ENCODE measurements at regions not wholly inside any gene's neighbourhood (a gene's known extent, or its start where the extent isn't known, plus 50 kb on each side); places are given as distances from the start of the nearest gene placed in this dataset.

- DNase-seq (peak in 2 of 3 donors; percentile 98 to 99), ATAC-seq (no peak)
- no peak for TF ChIP-seq CTCF (IDR thresholded peaks at IDR 0.05)
- intact Hi-C loops (cut with DNase I, micrococcal nuclease) = loop anchor here (5.0 to 10.0 kb wide), 3 partner anchors 96 to 114 kb away; partner anchors contain the start of gene SERTAD2 (in 2 of the 2)
- H3K4me1 ChIP-seq (ENCODE audit: low read depth) = peaks cover 5% of the 10 kb centered on the region
- H3K36me3 ChIP-seq (ENCODE audit: low read depth) = peaks cover 4% of the 10 kb centered on the region
- H3K4me3 ChIP-seq = peak overlapping the region; percentile 69
- H3K9me3 ChIP-seq = no peaks in the 10 kb centered on the region
These were observed 97.1 kb upstream of the SERTAD2 start for GRCh38 chr2:64750817-64751285.

DNA sequence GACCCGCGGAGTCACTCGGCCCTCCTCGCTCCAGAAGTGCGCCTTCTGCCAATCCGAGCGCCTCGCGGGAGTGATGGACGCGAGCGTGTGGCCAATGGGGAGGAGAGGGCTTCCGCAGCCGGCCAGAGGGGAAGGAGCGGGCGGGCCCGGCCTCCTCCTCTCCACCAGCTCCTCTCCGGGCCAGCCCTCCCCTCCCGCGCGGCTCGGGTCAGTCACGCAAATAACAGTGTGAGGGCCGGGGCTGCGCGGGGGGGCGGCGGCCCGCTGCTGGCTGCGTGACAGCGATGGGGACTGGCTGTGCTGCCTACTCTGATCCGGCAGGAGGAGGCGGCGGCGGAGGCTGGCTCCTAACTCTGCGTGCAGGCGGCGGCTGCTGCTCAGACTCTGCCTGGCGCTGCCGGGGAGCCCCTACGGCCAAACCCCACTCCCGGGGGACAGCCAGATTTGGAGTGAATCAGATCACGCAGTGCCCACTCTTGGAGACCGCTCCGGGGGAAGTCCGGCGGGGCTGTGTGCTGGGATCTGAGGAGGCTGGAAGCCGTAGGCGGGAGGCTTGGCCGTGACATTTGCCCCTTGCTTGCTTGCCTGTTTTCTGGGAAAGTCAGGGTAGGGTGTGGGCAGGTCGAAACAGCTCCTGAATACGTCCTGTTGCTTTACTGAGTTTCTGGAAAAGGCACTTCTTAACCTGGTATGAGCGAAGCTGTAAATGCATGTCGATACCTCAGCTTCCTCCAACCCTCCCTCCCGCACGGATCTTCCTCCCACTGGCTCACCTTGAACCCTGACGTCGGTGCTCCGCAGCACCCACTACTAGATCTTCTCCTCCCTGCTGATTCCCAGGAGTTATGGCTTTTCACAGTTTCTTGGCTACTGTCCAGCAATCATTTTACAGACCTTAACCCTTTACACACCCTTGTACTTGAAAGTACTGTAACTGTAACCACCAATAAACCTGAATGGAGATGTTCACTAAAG, 97.9 kb upstream of the SERTAD2 start:
- ATAC-seq (peak; percentile 89), DNase-seq (peak; percentile 80 to 100 (median 82))
- intact Hi-C loops (cut with DNase I, micrococcal nuclease) = loop anchor here (5.0 to 10.0 kb wide), 3 partner anchors 97 to 113 kb away; partner anchors contain the start of gene SERTAD2 (in 2 of the 2)
- no peak for TF ChIP-seq CTCF (IDR thresholded peaks at IDR 0.05)
- Histone ChIP-seq H3K9me3 (no peaks in the 10 kb centered on the region), H3K36me3 (ENCODE audit: low read depth) (peaks cover 4% of the 10 kb centered on the region), H3K4me1 (ENCODE audit: low read depth) (peaks cover 5% of the 10 kb centered on the region), H3K4me3 (peak overlapping the region; percentile 69)

DNA sequence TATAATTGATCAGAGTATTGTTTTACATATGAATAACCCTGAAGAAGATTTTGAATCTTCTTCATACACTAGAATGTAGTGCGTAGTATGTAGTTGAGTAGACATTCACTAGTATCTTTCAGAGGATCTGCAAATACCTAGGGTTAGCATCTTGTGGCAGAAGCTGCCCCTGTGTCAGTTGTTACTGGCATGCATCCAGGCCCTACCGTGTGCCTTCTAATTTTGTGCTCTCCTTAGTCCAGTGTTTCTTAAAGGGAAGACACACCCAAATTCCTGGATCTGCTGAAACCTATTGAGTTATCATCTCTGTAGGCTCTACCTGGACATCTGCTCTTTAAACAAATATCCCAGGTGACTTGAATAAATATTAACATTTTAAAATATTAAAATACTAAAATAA, 99.7 kb upstream of the SERTAD2 start:
- DNase-seq (no peak), ATAC-seq (no peak)
- Histone ChIP-seq H3K9me3 (no peaks in the 10 kb centered on the region), H3K4me3 (no peak overlapping the region), H3K4me1 (ENCODE audit: low read depth) (peaks cover 5% of the 10 kb centered on the region), H3K36me3 (ENCODE audit: low read depth) (peaks cover 4% of the 10 kb centered on the region)
- no peak for TF ChIP-seq CTCF (IDR thresholded peaks at IDR 0.05)
- intact Hi-C loops (cut with DNase I, micrococcal nuclease) = loop anchor here (5.0 to 10.0 kb wide), 3 partner anchors 99 to 111 kb away; partner anchors contain the start of gene SERTAD2 (in 2 of the 2)

GRCh38 chr2:64754570-64754969, 100.9 kb upstream of the SERTAD2 start:
- H3K9me3 ChIP-seq = no peaks in the 10 kb centered on the region
- intact Hi-C loops (cut with DNase I, micrococcal nuclease) = loop anchor here (5.0 to 10.0 kb wide), 3 partner anchors 100 to 110 kb away; partner anchors contain the start of gene SERTAD2 (in 2 of the 2)
- peaks cover 2% of the 10 kb centered on the region for H3K4me1 ChIP-seq (ENCODE audit: low read depth)
- no peak for TF ChIP-seq CTCF (IDR thresholded peaks at IDR 0.05)
- no peak for ATAC-seq
- no peak for DNase-seq
- peaks cover 4% of the 10 kb centered on the region for H3K36me3 ChIP-seq (ENCODE audit: low read depth)
- H3K4me3 ChIP-seq = no peak overlapping the region

GRCh38 chr2:64757126-64757525, 103.4 kb upstream of the SERTAD2 start:
- Histone ChIP-seq H3K9me3 (no peaks in the 10 kb centered on the region), H3K4me1 (ENCODE audit: low read depth) (no peaks in the 10 kb centered on the region), H3K4me3 (no peak overlapping the region), H3K36me3 (ENCODE audit: low read depth) (no peaks in the 10 kb centered on the region)
- intact Hi-C loops (cut with DNase I, micrococcal nuclease) = loop anchor here (10.0 kb wide), 2 partner anchors 102 to 108 kb away; partner anchors contain the start of gene SERTAD2 (in 1 of the 2)
- TF ChIP-seq CTCF (IDR thresholded peaks at IDR 0.05) = no peak
- DNase-seq (no peak), ATAC-seq (no peak)

All from mucosa of descending colon (tissue), 3 donors.